GM19438 (cell line): ENCODE measurements at regions not wholly inside any gene's neighbourhood (a gene's known extent, or its start where the extent isn't known, plus 50 kb on each side); places are given as distances from the start of the nearest gene placed in this dataset.
A peak's percentile ranks its signal among the peaks of the same experiment; 100 is the strongest.
"Not testable (repeated sequence)": the region's sequence is repeated elsewhere in the genome, so short reads cannot be mapped to it uniquely, and the experiment has no call there.

ENCODE experiments used
- ATAC-seq: cut with Tn5 transposase; IDR thresholded peaks from one replicate; pipeline ENCODE4 v1.9.1; 2021; ENCODE audit warnings: low read depth; ENCODE audit not compliant: unreplicated experiment

- ATAC-seq: no peak
These were observed 64.9 kb downstream of the FAM170A start for GRCh38 chr5:119694284-119694683.

DNA sequence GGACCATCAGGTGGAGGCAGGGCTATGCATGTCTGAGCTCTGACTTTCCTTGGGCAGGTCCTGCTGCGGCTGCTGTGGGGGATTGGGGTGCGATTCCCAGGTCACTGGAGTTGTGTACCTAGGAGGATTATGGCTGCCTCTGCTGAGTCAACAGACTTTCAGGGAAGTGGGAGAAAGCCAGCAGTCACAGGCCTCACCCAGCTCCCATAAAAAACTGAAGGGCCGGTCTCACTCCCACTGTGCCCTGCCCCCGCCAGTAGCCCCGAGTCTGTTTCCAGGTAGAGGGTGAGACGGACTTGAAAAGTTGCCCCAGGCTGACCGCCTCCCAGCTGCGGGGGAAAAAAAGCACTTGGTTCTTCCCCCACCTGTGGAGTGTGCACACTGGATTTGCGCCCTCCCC, 76.7 kb downstream of the FAM170A start:
- no peak for ATAC-seq

DNA sequence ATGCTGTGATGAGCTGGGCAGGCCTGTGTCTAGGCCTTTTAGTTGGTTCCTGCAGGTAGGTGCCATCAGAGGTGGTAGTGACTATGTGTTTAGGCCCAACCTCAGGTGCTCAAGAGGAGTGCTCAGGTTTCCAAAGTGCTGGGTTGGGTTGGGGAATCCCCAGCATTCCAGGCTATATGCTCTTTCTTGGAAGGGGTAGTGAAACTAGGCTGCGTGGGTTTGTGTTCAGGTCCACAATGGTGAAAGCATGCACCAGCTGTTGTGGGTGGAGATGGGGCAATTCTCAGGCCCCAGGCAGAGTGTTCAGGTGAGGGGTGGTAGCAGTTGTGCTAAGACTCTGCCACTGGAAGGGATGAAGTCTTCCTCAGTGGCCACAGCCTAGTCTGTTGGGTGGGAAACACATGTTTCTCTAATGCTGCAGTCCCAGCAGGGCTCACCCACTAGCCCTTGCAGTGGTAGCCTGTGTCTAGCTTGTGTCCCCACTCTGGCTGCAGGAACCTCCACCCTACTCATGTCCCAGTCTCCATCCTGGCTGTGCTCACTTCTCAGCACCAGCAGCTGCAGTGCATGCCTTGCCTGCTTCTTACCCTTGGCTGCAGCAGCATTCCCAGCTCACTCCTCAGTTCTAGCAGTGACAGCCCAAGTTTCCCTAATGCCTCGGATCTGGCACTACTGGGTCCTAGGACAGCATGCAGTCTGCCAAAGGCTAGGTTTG, 78.9 kb downstream of the FAM170A start:
- ATAC-seq: no peak

GRCh38 chr5:119721775-119722174, 92.4 kb downstream of the FAM170A start:
- no peak for ATAC-seq

DNA sequence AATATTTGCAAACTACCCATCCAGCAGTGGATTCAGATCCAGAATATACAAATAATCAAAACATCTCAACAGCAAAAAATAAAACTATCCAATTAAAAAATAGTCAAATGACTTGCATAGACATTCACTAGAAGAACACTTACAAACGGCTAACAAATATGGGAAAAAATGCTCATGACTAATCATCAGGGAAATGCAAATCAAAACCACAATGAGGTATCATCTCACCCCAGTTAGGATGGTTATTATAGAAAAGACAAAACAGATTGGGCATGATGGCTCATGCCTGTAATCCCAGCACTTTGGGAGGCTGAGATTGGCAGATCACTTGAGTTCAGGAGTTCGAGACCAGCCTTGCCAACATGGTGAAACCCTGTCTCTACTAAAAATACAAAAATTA, 95.9 kb downstream of the FAM170A start:
- ATAC-seq: not testable (repeated sequence)

GRCh38 chr5:119726544-119726943, 97.2 kb downstream of the FAM170A start:
- ATAC-seq: no peak

GRCh38 chr5:119740225-119740624, 110.9 kb downstream of the FAM170A start:
- ATAC-seq: no peak

DNA sequence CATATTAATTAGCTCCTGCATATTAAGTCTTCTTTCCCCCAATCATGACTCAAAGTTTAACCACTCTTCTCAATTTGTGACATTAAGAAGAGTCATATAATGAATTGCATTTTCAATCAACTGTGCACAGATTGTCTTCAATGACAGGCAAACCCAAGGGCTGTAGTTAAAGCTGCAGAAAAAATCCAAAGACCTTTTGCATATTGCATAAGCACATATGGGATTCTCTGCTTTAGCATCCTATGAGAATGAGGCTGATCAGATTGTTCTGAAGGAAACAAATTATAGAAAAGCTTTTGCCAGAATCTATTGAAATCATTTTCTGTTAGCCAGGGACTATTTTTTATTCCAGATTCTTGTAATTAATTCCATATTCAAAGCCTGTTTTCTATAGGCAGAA, 112.3 kb downstream of the FAM170A start:
- ATAC-seq: no peak

DNA sequence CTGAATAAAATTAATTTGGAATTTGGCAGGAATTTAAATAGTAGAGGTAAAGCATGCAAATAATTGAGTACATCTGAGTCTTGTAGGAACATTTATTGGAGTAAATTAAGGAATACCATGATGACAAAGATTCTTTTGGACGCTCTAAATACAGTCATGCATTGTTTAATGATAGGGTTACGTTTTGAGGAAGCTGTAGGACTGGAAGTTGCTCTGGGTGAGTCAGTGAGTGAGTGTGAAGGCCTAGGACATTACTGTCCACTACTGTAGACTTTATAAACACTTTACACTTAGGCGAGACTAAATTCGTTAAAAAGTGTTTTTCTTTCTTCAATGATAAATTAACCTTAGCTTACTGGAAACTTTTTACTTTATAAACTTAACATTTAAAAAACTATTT, 113.0 kb downstream of the FAM170A start:
- ATAC-seq: no peak

DNA sequence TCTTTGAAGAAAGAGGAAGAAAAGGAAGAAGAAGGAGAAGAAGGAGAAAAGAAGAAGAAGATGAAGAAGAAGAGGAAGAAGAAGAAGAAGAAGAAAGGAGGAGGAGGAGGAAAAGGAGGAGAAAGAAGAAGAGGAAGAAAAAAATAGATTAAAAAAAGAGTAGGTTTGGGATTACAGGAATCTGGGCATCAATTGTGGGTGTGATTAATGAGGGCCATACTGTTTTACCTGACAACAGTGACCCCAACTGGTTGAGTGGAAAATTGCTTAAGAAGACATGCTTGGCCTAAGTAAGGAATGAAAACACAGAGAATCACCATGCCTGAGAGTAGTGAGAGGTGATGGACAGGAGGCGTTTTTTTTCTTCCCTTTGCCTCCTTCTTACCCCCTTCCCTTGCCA, 114.6 kb downstream of the FAM170A start:
- peak; percentile 97 for ATAC-seq

GRCh38 chr5:119745976-119746375, 116.6 kb downstream of the FAM170A start:
- no peak for ATAC-seq

GRCh38 chr5:119746984-119747383, 117.6 kb downstream of the FAM170A start:
- ATAC-seq: no peak

GRCh38 chr5:119750887-119751733, 121.8 kb downstream of the FAM170A start:
- no peak for ATAC-seq

DNA sequence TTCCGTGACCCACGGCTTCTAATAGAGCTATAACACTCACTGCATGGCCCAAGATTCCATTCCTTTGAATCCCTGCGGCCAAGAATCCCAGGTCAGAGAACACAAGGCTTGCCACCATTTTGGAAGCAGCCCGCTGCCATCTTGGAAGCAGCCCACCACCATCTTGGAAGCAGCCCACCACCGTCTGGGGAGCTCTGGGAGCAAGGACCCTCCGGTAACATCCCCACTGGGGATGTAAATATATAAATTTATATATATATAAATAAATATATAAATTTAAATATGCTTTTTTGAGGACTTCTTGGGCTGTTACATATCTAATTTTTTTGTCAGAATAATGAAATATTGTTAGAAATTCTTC, 122.4 kb downstream of the FAM170A start:
- ATAC-seq: no peak

DNA sequence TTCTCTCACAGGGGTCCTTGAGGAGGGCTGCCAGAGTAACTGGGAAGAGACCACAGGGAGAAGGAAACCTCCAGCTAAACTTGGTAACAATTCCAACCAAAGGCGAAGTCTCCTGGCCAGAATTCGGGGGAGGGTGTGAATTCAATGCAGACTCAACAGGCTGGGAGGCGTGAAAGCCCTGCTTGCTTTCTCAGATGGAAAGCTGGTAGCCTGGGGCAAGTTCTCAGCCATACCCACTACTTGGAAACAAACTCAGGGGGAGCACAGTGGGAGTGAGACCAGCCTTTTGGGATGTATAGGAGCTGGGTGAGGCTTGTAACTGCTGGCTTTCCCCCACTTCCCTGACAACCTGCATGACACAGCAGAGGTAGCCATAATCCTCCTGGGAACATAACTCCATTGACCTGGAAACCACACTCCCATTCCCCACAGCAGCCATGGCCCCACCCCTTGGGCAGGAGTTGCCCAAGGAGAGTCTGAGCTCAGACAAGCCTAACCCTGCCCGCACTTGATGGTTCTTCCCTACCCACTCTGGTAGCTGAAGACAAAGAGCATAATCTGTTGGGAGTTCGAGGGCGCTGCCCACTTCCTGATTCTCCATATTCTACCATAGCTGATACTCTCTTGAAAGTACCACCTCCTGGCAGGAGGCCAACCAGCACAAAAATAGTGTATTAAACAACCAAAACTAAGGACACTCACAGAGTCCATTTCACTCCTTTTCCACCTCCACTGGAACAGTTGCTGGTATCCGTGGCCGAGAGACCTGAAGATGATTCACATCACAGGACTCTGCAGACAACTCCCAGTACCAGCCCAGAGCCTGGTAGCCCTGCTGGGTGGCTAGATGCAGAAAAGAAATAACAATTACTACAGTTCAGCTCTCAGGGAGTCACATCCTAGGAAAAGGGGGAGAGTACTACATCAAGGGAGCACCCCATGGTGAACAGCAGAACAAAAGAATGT, 123.8 kb downstream of the FAM170A start:
- no peak for ATAC-seq

GRCh38 chr5:119754825-119755224, 125.5 kb downstream of the FAM170A start:
- ATAC-seq: not testable (repeated sequence)

- no peak for ATAC-seq
These were observed 127.9 kb downstream of the FAM170A start for GRCh38 chr5:119757276-119757675.

GRCh38 chr5:119769695-119770693, 140.6 kb downstream of the FAM170A start:
- not testable (repeated sequence) for ATAC-seq

DNA sequence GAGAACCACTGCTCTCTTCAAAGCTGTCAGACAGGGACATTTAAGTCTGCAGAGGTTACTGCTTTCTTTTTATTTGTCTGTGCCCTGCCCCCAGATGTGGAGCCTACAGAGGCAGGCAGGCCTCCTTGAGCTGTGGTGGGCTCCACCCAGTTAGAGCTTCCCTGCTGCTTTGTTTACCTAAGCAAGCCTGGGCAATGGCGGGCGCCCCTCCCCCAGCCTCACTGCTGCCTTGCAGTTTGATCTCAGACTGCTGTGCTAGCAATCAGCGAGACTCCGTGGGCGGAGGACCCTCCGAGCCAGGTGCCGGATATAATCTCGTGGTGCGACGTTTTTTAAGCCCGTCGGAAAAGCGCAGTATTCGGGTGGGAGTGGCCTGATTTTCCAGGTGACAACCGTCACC, 150.8 kb downstream of the FAM170A start:
- ATAC-seq: not testable (repeated sequence)

GRCh38 chr5:119785057-119785456, 155.7 kb downstream of the FAM170A start:
- ATAC-seq: no peak
